GM23338 (cell line): ENCODE measurements at regions not wholly inside any gene's neighbourhood (a gene's known extent, or its start where the extent isn't known, plus 50 kb on each side); places are given as distances from the start of the nearest gene placed in this dataset.

ENCODE experiments used
- ATAC-seq: fragments of 200-7000 bp; cut with Tn5 transposase; 3 replicates; pipeline ENCODE4 v1.9.1; 2020
- DNase-seq: peaks from one replicate; pipeline ENCODE4 v3.0.0-alpha.2; 2015; ENCODE audit warnings: low spot score
- H2AFZ ChIP-seq: fragments of 200-600 bp; sonication (generic); 2 replicates; pipeline ENCODE4 v1.8.0; 2016; ENCODE audit warnings: antibody characterized with exemption, mild to moderate bottlenecking, moderate library complexity
- H3F3A ChIP-seq: fragments of 200-600 bp; sonication (generic); replicated peaks from 2 replicates; pipeline ENCODE4 v1.8.0; 2017; ENCODE audit warnings: antibody characterized with exemption, mixed run types, low read depth
- H3K27ac ChIP-seq: fragments of 200-600 bp; sonication (generic); 2 replicates; pipeline ENCODE4 v1.6.1; 2016; ENCODE audit warnings: low read depth
- H3K27me3 ChIP-seq: fragments of 200-600 bp; sonication (generic); 2 replicates; pipeline ENCODE4 v1.8.0; 2016; ENCODE audit warnings: mild to moderate bottlenecking, mixed run types, moderate library complexity; ENCODE audit not compliant: insufficient read depth
- H3K36me3 ChIP-seq: fragments of 200-600 bp; sonication (generic); 2 replicates; pipeline ENCODE4 v1.8.0; 2016; ENCODE audit warnings: mild to moderate bottlenecking; ENCODE audit not compliant: insufficient read depth
- H3K4me1 ChIP-seq: fragments of 200-600 bp; sonication (generic); 2 replicates; pipeline ENCODE4 v1.8.0; 2016; ENCODE audit warnings: mild to moderate bottlenecking, moderate library complexity; ENCODE audit not compliant: insufficient read depth
- H3K4me2 ChIP-seq: fragments of 200-600 bp; sonication (generic); 2 replicates; pipeline ENCODE4 v1.7.1; 2017; ENCODE audit warnings: mixed run types
- H3K4me3 ChIP-seq: fragments of 200-600 bp; sonication (generic); 2 replicates; pipeline ENCODE4 v1.6.1; 2016; ENCODE audit warnings: mixed run types
- H3K79me2 ChIP-seq: fragments of 200-600 bp; sonication (generic); replicated peaks from 2 replicates; pipeline ENCODE4 v1.8.0; 2017; ENCODE audit warnings: mild to moderate bottlenecking; ENCODE audit not compliant: insufficient read depth
- H3K9me2 ChIP-seq: fragments of 200-600 bp; sonication (generic); 2 replicates; pipeline ENCODE4 v1.8.0; 2017; ENCODE audit not compliant: insufficient read depth
- H4K20me1 ChIP-seq: fragments of 200-600 bp; sonication (generic); replicated peaks from 2 replicates; pipeline ENCODE4 v1.8.0; 2017; ENCODE audit warnings: mild to moderate bottlenecking; ENCODE audit not compliant: insufficient read depth
- H3K27ac Mint-ChIP-seq: 2 replicates; pipeline ENCODE4 v1.8.0; 2020; ENCODE audit warnings: inconsistent platforms, mild to moderate bottlenecking, moderate library complexity, mixed read lengths
- H3K27me3 Mint-ChIP-seq: 3 replicates; pipeline ENCODE4 v1.8.0; 2022; ENCODE audit warnings: low read depth, mild to moderate bottlenecking, moderate library complexity, mixed read lengths, inconsistent platforms; ENCODE audit not compliant: insufficient read depth, poor library complexity
- H3K36me3 Mint-ChIP-seq: 3 replicates; pipeline ENCODE4 v1.8.0; 2021; ENCODE audit warnings: low read depth, mild to moderate bottlenecking, inconsistent platforms, moderate library complexity, mixed read lengths
- H3K4me1 Mint-ChIP-seq: 3 replicates; pipeline ENCODE4 v1.8.0; 2020; ENCODE audit warnings: mild to moderate bottlenecking, inconsistent platforms, mixed read lengths
- H3K4me3 Mint-ChIP-seq: 3 replicates; pipeline ENCODE4 v1.8.0; 2021; ENCODE audit warnings: moderate library complexity, mild to moderate bottlenecking, inconsistent platforms, mixed read lengths
- H3K9me3 Mint-ChIP-seq: 3 replicates; pipeline ENCODE4 v1.8.0; 2020; ENCODE audit warnings: moderate library complexity, mild to moderate bottlenecking, inconsistent platforms, mixed read lengths
- CREB1 ChIP-seq: fragments of 250-450 bp; sonication (Bioruptor Pico); IDR thresholded peaks from 2 replicates; pipeline ENCODE4 v1.5.0; 2020; ENCODE audit warnings: low read depth, mild to moderate bottlenecking, moderate library complexity
- EZH2 ChIP-seq: fragments of 200-600 bp; sonication (generic); IDR thresholded peaks from one replicate; pipeline ENCODE4 v1.8.0; 2017; ENCODE audit warnings: antibody characterized with exemption, mild to moderate bottlenecking, low read depth; ENCODE audit not compliant: unreplicated experiment
- STAT1 ChIP-seq: IDR thresholded peaks from one replicate; pipeline ENCODE4 v1.6.1; 2016; ENCODE audit warnings: antibody characterized with exemption; ENCODE audit not compliant: unreplicated experiment
- ZNF114 ChIP-seq: fragments of 250-450 bp; sonication (Bioruptor Pico); IDR thresholded peaks from 2 replicates; pipeline ENCODE4 v1.5.0; 2020; ENCODE audit warnings: mild to moderate bottlenecking, moderate library complexity
- ZNF331 ChIP-seq: fragments of 250-450 bp; sonication (Bioruptor Pico); IDR thresholded peaks from 2 replicates; pipeline ENCODE4 v1.5.0; 2020; ENCODE audit warnings: low read depth, mild to moderate bottlenecking, moderate library complexity
- TF ChIP-seq, protein P1 (sequence below): IDR thresholded peaks from 2 replicates; pipeline ENCODE4 v1.6.1; 2016; ENCODE audit warnings: antibody characterized with exemption
- TF ChIP-seq, protein P2 (sequence below): IDR thresholded peaks from one replicate; pipeline ENCODE4 v1.6.1; 2018; ENCODE audit warnings: antibody characterized with exemption; ENCODE audit not compliant: unreplicated experiment
- TF ChIP-seq, protein P3 (sequence below), 2 experiments: fragments of 200-600 bp in 1 of 2; sonication (generic) in 1 of 2; conservative IDR thresholded peaks; 2 replicates each; pipeline versions ENCODE4 v1.5.1 to v1.6.1; 2016 to 2017; ENCODE audit warnings: antibody characterized with exemption in 2 of 2, low read depth in 2 of 2, mild to moderate bottlenecking in 2 of 2, moderate library complexity in 1 of 2

DNA sequence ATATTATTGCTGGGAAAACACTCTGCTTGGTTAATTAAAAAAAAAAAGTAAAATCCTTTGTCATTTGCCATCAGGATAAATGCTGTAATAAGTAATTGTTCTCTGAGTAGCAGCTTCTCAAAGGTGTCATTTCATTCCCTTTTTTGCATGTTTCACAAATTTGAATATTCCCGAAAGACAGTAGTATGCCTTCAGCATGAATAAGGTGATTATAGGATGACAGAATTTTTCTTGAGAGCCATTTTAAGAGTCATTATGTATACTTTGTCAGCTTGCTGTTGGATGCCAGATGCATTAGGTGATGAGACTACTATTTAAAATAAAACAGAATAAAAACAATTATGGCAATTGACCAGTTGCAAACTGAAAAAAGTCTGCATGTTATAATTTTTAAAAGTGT is 200.7 kb downstream of the HDGFL1 start:
- H3K36me3 Mint-ChIP-seq = 0 out of 3 replicates have a peak, but pooled peaks cover 5% of the 10 kb centered on the region
- no peak overlapping the region for H3K27ac Mint-ChIP-seq

More for the DNA sequence above, 200.7 kb downstream of the HDGFL1 start:
- no peaks in the 10 kb centered on the region for H3K4me1 Mint-ChIP-seq
- DNase-seq = no peak
- Histone ChIP-seq H3K4me3 (no peak overlapping the region), H3K4me2 (no peak overlapping the region), H3K27ac (no peak overlapping the region), H3K79me2 (no peaks in the 10 kb centered on the region), H3K9me2 (peaks cover 9% of the 10 kb centered on the region), H3K4me1 (no peaks in the 10 kb centered on the region; the same call in 1 of the 2 replicates), H3F3A (no peaks in the 10 kb centered on the region), H3K27me3 (no peaks in the 10 kb centered on the region), H4K20me1 (no peaks in the 10 kb centered on the region), H3K36me3 (no peaks in the 10 kb centered on the region), H2AFZ (no peak overlapping the region)
- no peak for ATAC-seq
- no peak for TF ChIP-seq ZNF331 (CRISPR knock-in tag)
- TF ChIP-seq ZNF114 (CRISPR knock-in tag) = no peak
- TF ChIP-seq, protein P1, sequence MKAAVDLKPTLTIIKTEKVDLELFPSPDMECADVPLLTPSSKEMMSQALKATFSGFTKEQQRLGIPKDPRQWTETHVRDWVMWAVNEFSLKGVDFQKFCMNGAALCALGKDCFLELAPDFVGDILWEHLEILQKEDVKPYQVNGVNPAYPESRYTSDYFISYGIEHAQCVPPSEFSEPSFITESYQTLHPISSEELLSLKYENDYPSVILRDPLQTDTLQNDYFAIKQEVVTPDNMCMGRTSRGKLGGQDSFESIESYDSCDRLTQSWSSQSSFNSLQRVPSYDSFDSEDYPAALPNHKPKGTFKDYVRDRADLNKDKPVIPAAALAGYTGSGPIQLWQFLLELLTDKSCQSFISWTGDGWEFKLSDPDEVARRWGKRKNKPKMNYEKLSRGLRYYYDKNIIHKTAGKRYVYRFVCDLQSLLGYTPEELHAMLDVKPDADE = no peak
- TF ChIP-seq EZH2 = no peak
- TF ChIP-seq, protein P2, sequence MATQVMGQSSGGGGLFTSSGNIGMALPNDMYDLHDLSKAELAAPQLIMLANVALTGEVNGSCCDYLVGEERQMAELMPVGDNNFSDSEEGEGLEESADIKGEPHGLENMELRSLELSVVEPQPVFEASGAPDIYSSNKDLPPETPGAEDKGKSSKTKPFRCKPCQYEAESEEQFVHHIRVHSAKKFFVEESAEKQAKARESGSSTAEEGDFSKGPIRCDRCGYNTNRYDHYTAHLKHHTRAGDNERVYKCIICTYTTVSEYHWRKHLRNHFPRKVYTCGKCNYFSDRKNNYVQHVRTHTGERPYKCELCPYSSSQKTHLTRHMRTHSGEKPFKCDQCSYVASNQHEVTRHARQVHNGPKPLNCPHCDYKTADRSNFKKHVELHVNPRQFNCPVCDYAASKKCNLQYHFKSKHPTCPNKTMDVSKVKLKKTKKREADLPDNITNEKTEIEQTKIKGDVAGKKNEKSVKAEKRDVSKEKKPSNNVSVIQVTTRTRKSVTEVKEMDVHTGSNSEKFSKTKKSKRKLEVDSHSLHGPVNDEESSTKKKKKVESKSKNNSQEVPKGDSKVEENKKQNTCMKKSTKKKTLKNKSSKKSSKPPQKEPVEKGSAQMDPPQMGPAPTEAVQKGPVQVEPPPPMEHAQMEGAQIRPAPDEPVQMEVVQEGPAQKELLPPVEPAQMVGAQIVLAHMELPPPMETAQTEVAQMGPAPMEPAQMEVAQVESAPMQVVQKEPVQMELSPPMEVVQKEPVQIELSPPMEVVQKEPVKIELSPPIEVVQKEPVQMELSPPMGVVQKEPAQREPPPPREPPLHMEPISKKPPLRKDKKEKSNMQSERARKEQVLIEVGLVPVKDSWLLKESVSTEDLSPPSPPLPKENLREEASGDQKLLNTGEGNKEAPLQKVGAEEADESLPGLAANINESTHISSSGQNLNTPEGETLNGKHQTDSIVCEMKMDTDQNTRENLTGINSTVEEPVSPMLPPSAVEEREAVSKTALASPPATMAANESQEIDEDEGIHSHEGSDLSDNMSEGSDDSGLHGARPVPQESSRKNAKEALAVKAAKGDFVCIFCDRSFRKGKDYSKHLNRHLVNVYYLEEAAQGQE = no peak
- TF ChIP-seq, protein P3, sequence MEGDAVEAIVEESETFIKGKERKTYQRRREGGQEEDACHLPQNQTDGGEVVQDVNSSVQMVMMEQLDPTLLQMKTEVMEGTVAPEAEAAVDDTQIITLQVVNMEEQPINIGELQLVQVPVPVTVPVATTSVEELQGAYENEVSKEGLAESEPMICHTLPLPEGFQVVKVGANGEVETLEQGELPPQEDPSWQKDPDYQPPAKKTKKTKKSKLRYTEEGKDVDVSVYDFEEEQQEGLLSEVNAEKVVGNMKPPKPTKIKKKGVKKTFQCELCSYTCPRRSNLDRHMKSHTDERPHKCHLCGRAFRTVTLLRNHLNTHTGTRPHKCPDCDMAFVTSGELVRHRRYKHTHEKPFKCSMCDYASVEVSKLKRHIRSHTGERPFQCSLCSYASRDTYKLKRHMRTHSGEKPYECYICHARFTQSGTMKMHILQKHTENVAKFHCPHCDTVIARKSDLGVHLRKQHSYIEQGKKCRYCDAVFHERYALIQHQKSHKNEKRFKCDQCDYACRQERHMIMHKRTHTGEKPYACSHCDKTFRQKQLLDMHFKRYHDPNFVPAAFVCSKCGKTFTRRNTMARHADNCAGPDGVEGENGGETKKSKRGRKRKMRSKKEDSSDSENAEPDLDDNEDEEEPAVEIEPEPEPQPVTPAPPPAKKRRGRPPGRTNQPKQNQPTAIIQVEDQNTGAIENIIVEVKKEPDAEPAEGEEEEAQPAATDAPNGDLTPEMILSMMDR (conservative IDR thresholded peaks at IDR 0.05; ENCODE audit: low read depth in 2 of 2) = no peak
- no peak for TF ChIP-seq CREB1 (CRISPR knock-in tag)
- TF ChIP-seq STAT1 = no peak
- H3K4me3 Mint-ChIP-seq = no peak overlapping the region
- no peaks in the 10 kb centered on the region; the same call in 2 of the 3 replicates for H3K9me3 Mint-ChIP-seq
- H3K27me3 Mint-ChIP-seq = no peaks in the 10 kb centered on the region
